ENCODE measurements at regions not wholly inside any gene's neighbourhood (a gene's known extent, or its start where the extent isn't known, plus 50 kb on each side); places are given as distances from the start of the nearest gene placed in this dataset.
"Not testable (repeated sequence)": the region's sequence is repeated elsewhere in the genome, so short reads cannot be mapped to it uniquely, and the experiment has no call there.

DNA sequence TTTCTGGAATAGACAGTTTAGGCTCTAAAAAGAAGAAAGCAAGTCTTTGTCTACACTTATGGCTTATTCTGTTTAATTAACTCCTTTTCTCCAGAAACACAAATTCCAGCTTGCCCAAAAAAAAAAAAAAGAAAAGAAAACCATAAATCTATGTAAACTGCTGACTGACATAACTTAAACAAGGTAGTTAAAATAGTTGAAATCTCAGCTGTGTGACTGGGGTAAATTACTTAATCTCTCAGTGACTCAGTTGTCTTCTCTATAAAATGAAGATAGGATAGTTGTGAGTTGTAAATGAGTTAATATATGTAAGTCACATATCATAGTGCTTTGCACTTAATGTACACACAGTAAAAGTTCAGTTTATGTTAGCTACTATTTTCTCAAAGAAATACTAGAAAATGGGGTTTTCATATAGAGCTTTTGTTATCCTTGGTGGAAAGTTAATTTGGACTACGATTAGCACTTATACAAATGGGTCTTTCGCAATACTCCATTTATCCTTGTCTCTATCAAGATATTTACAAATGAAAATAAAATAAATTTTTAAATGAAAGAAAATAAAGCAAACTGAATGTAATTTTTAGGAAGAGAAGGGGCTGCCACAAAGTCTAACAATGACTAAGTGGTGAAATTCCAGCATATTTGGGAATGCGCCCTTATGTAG is 200.9 kb downstream of the MBL2 start:
- no peak for DNase-seq (ENCODE audit: low spot score in 2 of 2)
- no peaks in the 10 kb centered on the region for H3K36me3 ChIP-seq
- TF ChIP-seq, protein P1, sequence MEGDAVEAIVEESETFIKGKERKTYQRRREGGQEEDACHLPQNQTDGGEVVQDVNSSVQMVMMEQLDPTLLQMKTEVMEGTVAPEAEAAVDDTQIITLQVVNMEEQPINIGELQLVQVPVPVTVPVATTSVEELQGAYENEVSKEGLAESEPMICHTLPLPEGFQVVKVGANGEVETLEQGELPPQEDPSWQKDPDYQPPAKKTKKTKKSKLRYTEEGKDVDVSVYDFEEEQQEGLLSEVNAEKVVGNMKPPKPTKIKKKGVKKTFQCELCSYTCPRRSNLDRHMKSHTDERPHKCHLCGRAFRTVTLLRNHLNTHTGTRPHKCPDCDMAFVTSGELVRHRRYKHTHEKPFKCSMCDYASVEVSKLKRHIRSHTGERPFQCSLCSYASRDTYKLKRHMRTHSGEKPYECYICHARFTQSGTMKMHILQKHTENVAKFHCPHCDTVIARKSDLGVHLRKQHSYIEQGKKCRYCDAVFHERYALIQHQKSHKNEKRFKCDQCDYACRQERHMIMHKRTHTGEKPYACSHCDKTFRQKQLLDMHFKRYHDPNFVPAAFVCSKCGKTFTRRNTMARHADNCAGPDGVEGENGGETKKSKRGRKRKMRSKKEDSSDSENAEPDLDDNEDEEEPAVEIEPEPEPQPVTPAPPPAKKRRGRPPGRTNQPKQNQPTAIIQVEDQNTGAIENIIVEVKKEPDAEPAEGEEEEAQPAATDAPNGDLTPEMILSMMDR (IDR thresholded peaks at IDR 0.05) = no peak
- H3K27me3 ChIP-seq = no peaks in the 10 kb centered on the region
- intact Hi-C loops (cut with DNase I) = no loop called here
- no peak overlapping the region for H3K27ac ChIP-seq
- H3K9me3 ChIP-seq = no peaks in the 10 kb centered on the region
- no peak overlapping the region for H3K4me3 ChIP-seq
- no peaks in the 10 kb centered on the region for H3K4me1 ChIP-seq

DNA sequence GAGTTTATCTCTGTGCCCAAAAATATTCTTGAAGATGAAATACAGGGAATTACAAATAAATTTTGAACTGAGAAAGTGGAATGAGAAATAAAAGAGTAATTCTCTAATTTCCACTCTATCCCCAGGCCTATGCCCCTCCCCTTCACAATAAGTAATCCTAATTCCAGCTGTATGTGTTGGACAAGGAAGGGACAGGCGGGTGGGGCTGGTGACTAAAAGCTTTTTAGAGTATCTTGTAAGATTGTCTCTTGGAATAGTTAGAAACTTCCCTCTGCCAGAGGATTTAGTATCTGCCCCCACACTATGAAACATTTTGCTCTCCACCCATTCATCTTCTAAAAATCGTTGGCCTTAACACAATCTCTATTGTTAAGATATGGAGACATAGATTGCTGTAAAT is 199.2 kb downstream of the MBL2 start:
- Histone ChIP-seq H3K27ac (no peak overlapping the region), H3K36me3 (no peaks in the 10 kb centered on the region), H3K4me3 (no peak overlapping the region), H3K27me3 (no peaks in the 10 kb centered on the region), H3K4me1 (no peaks in the 10 kb centered on the region), H3K9me3 (no peaks in the 10 kb centered on the region)
- TF ChIP-seq, protein P1 (IDR thresholded peaks at IDR 0.05) = no peak
- DNase-seq (ENCODE audit: low spot score in 2 of 2) = no peak
- intact Hi-C loops (cut with DNase I) = no loop called here

DNA sequence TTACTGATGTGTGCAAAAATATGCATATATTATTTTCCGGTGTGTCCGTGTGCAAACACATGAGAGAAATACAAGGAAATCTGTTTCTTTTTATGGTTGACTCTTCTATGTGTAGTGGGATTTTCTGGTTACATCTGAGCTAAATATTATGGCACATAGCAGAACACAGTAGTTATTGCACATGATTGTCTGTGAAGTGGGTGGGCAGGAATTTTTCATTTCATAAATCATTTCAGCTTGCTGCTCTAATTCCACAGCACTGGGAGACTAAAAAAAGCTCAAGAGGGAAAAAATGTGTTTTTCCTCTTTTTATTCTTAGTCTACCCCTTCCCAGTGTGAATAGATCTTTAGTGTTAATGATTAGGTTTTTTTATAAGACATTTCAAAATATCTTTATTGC is 197.9 kb downstream of the MBL2 start:
- TF ChIP-seq, protein P1 (IDR thresholded peaks at IDR 0.05) = no peak
- no peaks in the 10 kb centered on the region for H3K36me3 ChIP-seq
- no peaks in the 10 kb centered on the region for H3K9me3 ChIP-seq
- DNase-seq (ENCODE audit: low spot score in 2 of 2) = no peak
- H3K27me3 ChIP-seq = no peaks in the 10 kb centered on the region
- no peaks in the 10 kb centered on the region for H3K4me1 ChIP-seq
- intact Hi-C loops (cut with DNase I) = no loop called here
- no peak overlapping the region for H3K27ac ChIP-seq
- no peak overlapping the region for H3K4me3 ChIP-seq

DNA sequence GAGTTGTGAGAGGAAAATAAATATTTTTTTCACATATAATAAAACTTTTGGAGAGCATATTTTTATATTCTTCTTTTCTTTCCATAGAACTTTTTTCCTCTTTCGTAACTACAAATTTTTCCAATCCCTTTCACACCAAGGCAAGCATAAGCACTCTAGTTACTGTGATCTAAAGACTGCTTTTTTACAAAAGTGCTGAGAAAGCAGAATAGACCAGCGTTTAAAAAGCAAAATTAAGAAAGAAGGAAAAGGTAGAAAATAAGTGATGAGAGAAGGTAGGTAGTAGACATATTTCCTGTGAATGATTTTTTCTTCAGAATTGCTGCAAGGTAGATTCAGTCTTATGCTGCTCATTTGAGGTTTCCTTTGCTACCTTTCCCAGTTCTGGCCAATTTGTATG is 195.5 kb downstream of the MBL2 start:
- intact Hi-C loops (cut with DNase I) = no loop called here

DNA sequence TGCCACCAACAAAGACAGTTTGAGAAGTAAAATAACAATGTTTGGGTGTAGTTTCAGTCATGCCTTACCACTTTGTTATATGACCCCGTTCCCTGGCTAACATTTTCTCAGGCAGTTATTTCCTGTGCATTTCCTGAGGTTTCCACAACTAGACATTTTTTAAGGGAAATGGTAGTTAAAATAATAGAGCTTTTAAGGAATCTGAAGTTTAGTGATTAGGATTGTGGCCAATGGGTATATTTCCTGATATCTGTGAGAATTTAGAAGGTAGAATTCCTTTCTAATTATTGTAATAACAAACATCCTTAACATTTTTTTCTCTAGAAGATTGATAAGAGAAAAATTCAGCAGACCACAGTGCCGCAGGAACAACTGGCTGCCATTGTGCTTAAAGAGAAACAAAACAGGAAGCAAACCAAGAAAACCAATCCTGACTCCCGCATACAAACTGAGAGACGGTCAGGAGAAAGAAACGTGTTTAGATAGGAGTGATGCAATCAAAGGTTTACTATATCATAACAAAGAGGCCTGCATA is 193.6 kb downstream of the MBL2 start:
- Histone ChIP-seq H3K4me3 (no peak overlapping the region), H3K4me1 (no peaks in the 10 kb centered on the region), H3K27me3 (no peaks in the 10 kb centered on the region), H3K36me3 (no peaks in the 10 kb centered on the region), H3K9me3 (no peaks in the 10 kb centered on the region), H3K27ac (no peak overlapping the region)
- intact Hi-C loops (cut with DNase I) = no loop called here
- DNase-seq (ENCODE audit: low spot score in 2 of 2) = no peak
- TF ChIP-seq, protein P1 (IDR thresholded peaks at IDR 0.05) = no peak

More for the DNA sequence above, 195.5 kb downstream of the MBL2 start:
- DNase-seq (ENCODE audit: low spot score in 2 of 2) = no peak
- Histone ChIP-seq H3K27me3 (no peaks in the 10 kb centered on the region), H3K4me3 (no peak overlapping the region), H3K4me1 (no peaks in the 10 kb centered on the region), H3K9me3 (no peaks in the 10 kb centered on the region), H3K36me3 (no peaks in the 10 kb centered on the region), H3K27ac (no peak overlapping the region)
- TF ChIP-seq, protein P1 (IDR thresholded peaks at IDR 0.05) = no peak

DNA sequence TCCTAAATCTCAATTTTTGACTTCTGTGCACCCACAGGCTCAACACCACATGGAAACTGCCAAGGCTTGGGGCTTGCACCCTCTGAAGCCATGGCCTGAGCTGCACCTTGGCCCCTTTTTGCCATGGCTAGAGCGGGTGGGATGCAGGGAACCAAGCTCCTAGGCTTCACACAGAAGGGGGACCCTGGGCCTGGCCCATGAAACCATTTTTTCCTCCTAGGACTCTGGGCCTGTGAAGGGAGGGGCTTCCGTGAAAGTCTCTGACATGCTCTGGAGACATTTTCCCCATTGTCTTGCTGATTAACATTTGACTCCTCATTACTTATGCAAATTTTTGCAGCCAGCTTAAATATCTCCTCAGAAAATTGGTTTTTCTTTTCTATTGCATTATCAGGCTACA is 190.9 kb downstream of the MBL2 start:
- H3K36me3 ChIP-seq; H3K27me3 ChIP-seq; H3K4me1 ChIP-seq; DNase-seq (ENCODE audit: low spot score in 2 of 2); H3K4me3 ChIP-seq; intact Hi-C loops (cut with DNase I); H3K27ac ChIP-seq: not testable (repeated sequence)
- peaks cover 3 to 12% of the 10 kb centered on the region in 2 donors for H3K9me3 ChIP-seq

Measured in ascending aorta (tissue), 2 donors.